GM23338 (cell line): ENCODE measurements at regions not wholly inside any gene's neighbourhood (a gene's known extent, or its start where the extent isn't known, plus 50 kb on each side); places are given as distances from the start of the nearest gene placed in this dataset.

Source experiments
- CREB1 ChIP-seq: fragments of 250-450 bp; sonication (Bioruptor Pico); IDR thresholded peaks from 2 replicates; pipeline ENCODE4 v1.5.0; 2020; ENCODE audit warnings: low read depth, mild to moderate bottlenecking, moderate library complexity
- CTCF ChIP-seq, 2 experiments: fragments of 200-600 bp in 1 of 2; sonication (generic) in 1 of 2; conservative IDR thresholded peaks; 2 replicates each; pipeline versions ENCODE4 v1.5.1 to v1.6.1; 2016 to 2017; ENCODE audit warnings: antibody characterized with exemption in 2 of 2, low read depth in 2 of 2, mild to moderate bottlenecking in 2 of 2, moderate library complexity in 1 of 2
- EZH2 ChIP-seq: fragments of 200-600 bp; sonication (generic); IDR thresholded peaks from one replicate; pipeline ENCODE4 v1.8.0; 2017; ENCODE audit warnings: antibody characterized with exemption, mild to moderate bottlenecking, low read depth; ENCODE audit not compliant: unreplicated experiment
- REST ChIP-seq: IDR thresholded peaks from one replicate; pipeline ENCODE4 v1.6.1; 2018; ENCODE audit warnings: antibody characterized with exemption; ENCODE audit not compliant: unreplicated experiment

- TF ChIP-seq CTCF (conservative IDR thresholded peaks at IDR 0.05; ENCODE audit: low read depth in 2 of 2) (no peak), EZH2 (no peak), REST (no peak), CREB1 (CRISPR knock-in tag) (no peak)
These were observed 198.3 kb downstream of the USP12 start for GRCh38 chr13:26973295-26973694.
